ENCODE measurements at regions not wholly inside any gene's neighbourhood (a gene's known extent, or its start where the extent isn't known, plus 50 kb on each side); places are given as distances from the start of the nearest gene placed in this dataset.

DNA sequence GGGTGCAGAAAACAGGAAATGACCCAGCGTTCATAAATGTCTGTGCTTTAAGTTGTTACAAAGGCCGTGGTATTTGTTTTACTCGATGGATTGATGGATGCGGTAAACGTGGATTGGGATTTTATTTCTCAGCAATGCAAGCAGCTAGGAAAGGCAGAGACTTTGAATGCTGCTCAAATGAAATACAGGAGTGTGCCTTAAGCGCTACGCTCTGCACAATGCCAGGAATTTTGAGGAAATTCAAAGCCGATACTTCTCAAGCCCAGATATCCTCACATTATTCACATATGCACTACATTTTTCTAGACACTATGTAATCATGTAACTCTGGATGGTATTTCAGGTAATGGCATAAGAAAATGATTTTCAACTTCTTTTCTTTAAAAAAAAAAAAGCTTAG lies 514.3 kb upstream of the ADARB2 start:
- no peaks in the 10 kb centered on the region for H3K9me3 ChIP-seq (ENCODE audit: low read length)
- no peak for DNase-seq
- no peaks in the 10 kb centered on the region for H3K79me2 ChIP-seq (ENCODE audit: low read length)
- H3K27ac ChIP-seq (ENCODE audit: low read length) = no peak overlapping the region
- no peak overlapping the region for H2AFZ ChIP-seq (ENCODE audit: low read length)
- TF ChIP-seq, protein P1, sequence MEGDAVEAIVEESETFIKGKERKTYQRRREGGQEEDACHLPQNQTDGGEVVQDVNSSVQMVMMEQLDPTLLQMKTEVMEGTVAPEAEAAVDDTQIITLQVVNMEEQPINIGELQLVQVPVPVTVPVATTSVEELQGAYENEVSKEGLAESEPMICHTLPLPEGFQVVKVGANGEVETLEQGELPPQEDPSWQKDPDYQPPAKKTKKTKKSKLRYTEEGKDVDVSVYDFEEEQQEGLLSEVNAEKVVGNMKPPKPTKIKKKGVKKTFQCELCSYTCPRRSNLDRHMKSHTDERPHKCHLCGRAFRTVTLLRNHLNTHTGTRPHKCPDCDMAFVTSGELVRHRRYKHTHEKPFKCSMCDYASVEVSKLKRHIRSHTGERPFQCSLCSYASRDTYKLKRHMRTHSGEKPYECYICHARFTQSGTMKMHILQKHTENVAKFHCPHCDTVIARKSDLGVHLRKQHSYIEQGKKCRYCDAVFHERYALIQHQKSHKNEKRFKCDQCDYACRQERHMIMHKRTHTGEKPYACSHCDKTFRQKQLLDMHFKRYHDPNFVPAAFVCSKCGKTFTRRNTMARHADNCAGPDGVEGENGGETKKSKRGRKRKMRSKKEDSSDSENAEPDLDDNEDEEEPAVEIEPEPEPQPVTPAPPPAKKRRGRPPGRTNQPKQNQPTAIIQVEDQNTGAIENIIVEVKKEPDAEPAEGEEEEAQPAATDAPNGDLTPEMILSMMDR (conservative IDR thresholded peaks at IDR 0.05; ENCODE audit: low read depth, low read length) = no peak
- TF ChIP-seq EZH2 (IDR thresholded peaks at IDR 0.05; ENCODE audit: low read length, unreplicated experiment) (no peak), EZH2phosphoT487 (IDR thresholded peaks at IDR 0.05; ENCODE audit: borderline replicate concordance, low read length) (no peak)
- ChIA-PET CTCF (no interaction called here), POLR2A (ENCODE audit: unreplicated experiment) (no interaction called here)
- no peaks in the 10 kb centered on the region for H3F3A ChIP-seq (ENCODE audit: low read length, unreplicated experiment)
- no peaks in the 10 kb centered on the region for H4K20me1 ChIP-seq (ENCODE audit: low read length)
- H3K4me3 ChIP-seq (ENCODE audit: low read length) = no peak overlapping the region
- H3K9ac ChIP-seq (ENCODE audit: low read length) = no peak overlapping the region
- intact Hi-C loops (cut with micrococcal nuclease) = no loop called here
- no peaks in the 10 kb centered on the region for H3K4me1 ChIP-seq (ENCODE audit: insufficient read depth, low read length)
- H3K9me2 ChIP-seq (replicated peaks; ENCODE audit: low read length) = no peaks in the 10 kb centered on the region
- H3K27me3 ChIP-seq (ENCODE audit: low read length) = no peaks in the 10 kb centered on the region
- no TSS peak for BruUV-seq (replicated peaks)
- no peak for ATAC-seq
- no peaks in the 10 kb centered on the region for H3K36me3 ChIP-seq (ENCODE audit: low read depth, low read length)
- H3K4me2 ChIP-seq (ENCODE audit: low read length) = no peak overlapping the region

DNA sequence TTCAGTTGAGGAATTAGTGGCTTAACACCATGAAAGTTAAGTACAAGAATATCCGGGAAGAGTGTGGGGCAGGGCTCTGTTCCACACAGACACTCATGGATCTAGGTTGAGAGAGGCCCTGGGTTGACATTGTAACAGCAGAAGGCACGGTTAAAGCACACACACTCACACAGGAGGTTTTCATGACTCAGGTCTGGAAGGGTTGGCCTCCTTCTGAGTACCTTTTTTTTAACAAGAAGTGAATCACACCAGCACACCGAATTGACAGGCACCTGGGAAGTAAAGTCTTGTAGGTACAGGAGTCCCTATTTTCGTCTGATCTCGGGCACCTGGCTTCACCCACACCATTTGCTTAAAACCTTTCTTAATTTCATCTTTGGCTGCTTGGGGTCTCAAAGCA lies 509.4 kb upstream of the ADARB2 start:
- intact Hi-C loops (cut with micrococcal nuclease) = no loop called here
- ATAC-seq = no peak
- Histone ChIP-seq H3K9me3 (ENCODE audit: low read length) (no peaks in the 10 kb centered on the region), H3K27me3 (ENCODE audit: low read length) (no peaks in the 10 kb centered on the region), H4K20me1 (ENCODE audit: low read length) (no peaks in the 10 kb centered on the region), H3K36me3 (ENCODE audit: low read depth, low read length) (no peaks in the 10 kb centered on the region), H3K4me1 (ENCODE audit: insufficient read depth, low read length) (no peaks in the 10 kb centered on the region), H3F3A (ENCODE audit: low read length, unreplicated experiment) (no peaks in the 10 kb centered on the region), H3K79me2 (ENCODE audit: low read length) (no peaks in the 10 kb centered on the region), H2AFZ (ENCODE audit: low read length) (no peak overlapping the region), H3K4me2 (ENCODE audit: low read length) (no peak overlapping the region), H3K9me2 (replicated peaks; ENCODE audit: low read length) (no peaks in the 10 kb centered on the region), H3K4me3 (ENCODE audit: low read length) (no peak overlapping the region), H3K27ac (ENCODE audit: low read length) (no peak overlapping the region), H3K9ac (ENCODE audit: low read length) (no peak overlapping the region)
- TF ChIP-seq, protein P1 (conservative IDR thresholded peaks at IDR 0.05; ENCODE audit: low read depth, low read length) = no peak
- no peak for TF ChIP-seq EZH2phosphoT487 (IDR thresholded peaks at IDR 0.05; ENCODE audit: borderline replicate concordance, low read length)
- no peak for TF ChIP-seq EZH2 (IDR thresholded peaks at IDR 0.05; ENCODE audit: low read length, unreplicated experiment)
- POLR2A ChIA-PET (ENCODE audit: unreplicated experiment) = no interaction called here
- no peak for DNase-seq
- no TSS peak for BruUV-seq (replicated peaks)
- CTCF ChIA-PET = no interaction called here

DNA sequence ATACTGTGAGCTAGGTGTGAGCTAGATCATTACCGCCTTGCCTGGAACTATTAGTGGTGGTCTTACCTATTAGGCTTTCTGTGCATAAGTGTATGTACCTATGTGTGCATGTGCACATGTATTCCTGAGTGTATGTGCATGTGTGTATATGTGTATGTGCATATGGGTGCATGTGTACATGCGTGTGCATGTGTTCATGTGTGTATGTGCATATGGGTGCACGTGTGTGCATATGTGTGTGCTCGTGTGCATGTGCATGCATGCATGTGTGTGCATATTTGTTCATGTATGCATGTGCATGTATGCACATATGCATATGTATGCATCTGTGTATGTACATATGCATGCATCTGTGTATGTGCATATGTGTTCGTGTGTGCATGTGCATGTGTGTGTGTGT lies 508.3 kb upstream of the ADARB2 start:
- BruUV-seq (replicated peaks) = no TSS peak

More for the DNA sequence above, 508.3 kb upstream of the ADARB2 start:
- Histone ChIP-seq H3K27me3 (ENCODE audit: low read length) (no peaks in the 10 kb centered on the region), H3F3A (ENCODE audit: low read length, unreplicated experiment) (no peaks in the 10 kb centered on the region), H3K9ac (ENCODE audit: low read length) (no peak overlapping the region), H3K4me1 (ENCODE audit: insufficient read depth, low read length) (no peaks in the 10 kb centered on the region), H4K20me1 (ENCODE audit: low read length) (no peaks in the 10 kb centered on the region), H3K4me3 (ENCODE audit: low read length) (no peak overlapping the region), H3K4me2 (ENCODE audit: low read length) (no peak overlapping the region), H3K9me3 (ENCODE audit: low read length) (no peaks in the 10 kb centered on the region), H2AFZ (ENCODE audit: low read length) (no peak overlapping the region), H3K79me2 (ENCODE audit: low read length) (no peaks in the 10 kb centered on the region), H3K36me3 (ENCODE audit: low read depth, low read length) (no peaks in the 10 kb centered on the region), H3K27ac (ENCODE audit: low read length) (no peak overlapping the region), H3K9me2 (replicated peaks; ENCODE audit: low read length) (no peaks in the 10 kb centered on the region)
- POLR2A ChIA-PET (ENCODE audit: unreplicated experiment) = no interaction called here
- intact Hi-C loops (cut with micrococcal nuclease) = no loop called here
- CTCF ChIA-PET = no interaction called here
- DNase-seq (no peak), ATAC-seq (no peak)
- TF ChIP-seq, protein P1 (conservative IDR thresholded peaks at IDR 0.05; ENCODE audit: low read depth, low read length) = no peak
- no peak for TF ChIP-seq EZH2 (IDR thresholded peaks at IDR 0.05; ENCODE audit: low read length, unreplicated experiment)
- TF ChIP-seq EZH2phosphoT487 (IDR thresholded peaks at IDR 0.05; ENCODE audit: borderline replicate concordance, low read length) = no peak

Data from PC-3 (cell line).